Endodermal cell (in vitro differentiated cells): ENCODE measurements at regions not wholly inside any gene's neighbourhood (a gene's known extent, or its start where the extent isn't known, plus 50 kb on each side); places are given as distances from the start of the nearest gene placed in this dataset.

ENCODE experiments used
- DNase-seq: peaks from one replicate; pipeline ENCODE4 v3.0.0-alpha.2; 2017
- H3K27ac ChIP-seq: 2 replicates; pipeline ENCODE4 v1.5.1; 2013; ENCODE audit warnings: mild to moderate bottlenecking, low read depth, low read length, moderate library complexity
- H3K27me3 ChIP-seq: 2 replicates; pipeline ENCODE4 v1.6.1; 2013; ENCODE audit warnings: mild to moderate bottlenecking, low read length, moderate library complexity; ENCODE audit not compliant: insufficient read depth, control insufficient read depth, poor library complexity, severe bottlenecking
- H3K36me3 ChIP-seq: 2 replicates; pipeline ENCODE4 v1.7.0; 2013; ENCODE audit warnings: mild to moderate bottlenecking, low read length, moderate library complexity; ENCODE audit not compliant: control insufficient read depth, insufficient read depth
- H3K4me1 ChIP-seq: one replicate; pipeline ENCODE4 v1.7.0; 2013; ENCODE audit warnings: low read length; ENCODE audit not compliant: control insufficient read depth, insufficient read depth
- H3K4me3 ChIP-seq: 2 replicates; pipeline ENCODE4 v1.5.1; 2013; ENCODE audit warnings: mild to moderate bottlenecking, low read length, moderate library complexity
- H3K9ac ChIP-seq: 2 replicates; pipeline ENCODE4 v1.6.1; 2013; ENCODE audit warnings: mild to moderate bottlenecking, low read length, moderate library complexity; ENCODE audit not compliant: poor library complexity, severe bottlenecking; ENCODE audit errors: extremely low read depth
- H3K9me3 ChIP-seq: 2 replicates; pipeline ENCODE4 v1.6.1; 2013; ENCODE audit warnings: mild to moderate bottlenecking, low read length, moderate library complexity; ENCODE audit not compliant: control insufficient read depth
- H3K27ac Mint-ChIP-seq: 2 replicates; pipeline ENCODE4 v1.8.0; 2020; ENCODE audit warnings: mixed read lengths
- H3K27me3 Mint-ChIP-seq: 2 replicates; pipeline ENCODE4 v1.8.0; 2021; ENCODE audit warnings: mild to moderate bottlenecking, mixed read lengths; ENCODE audit not compliant: insufficient read depth
- H3K36me3 Mint-ChIP-seq: 2 replicates; pipeline ENCODE4 v1.8.0; 2020; ENCODE audit warnings: low read depth, mixed read lengths
- H3K4me1 Mint-ChIP-seq: 2 replicates; pipeline ENCODE4 v1.8.0; 2020; ENCODE audit warnings: mixed read lengths
- H3K4me3 Mint-ChIP-seq: 2 replicates; pipeline ENCODE4 v1.8.0; 2020; ENCODE audit warnings: mild to moderate bottlenecking, moderate library complexity, mixed read lengths
- H3K9me3 Mint-ChIP-seq: 2 replicates; pipeline ENCODE4 v1.8.0; 2020; ENCODE audit warnings: mild to moderate bottlenecking, mixed read lengths
- WGBS, 2 experiments: methylation state at CpG; one replicate each; pipeline versions ENCODE4 v1.1.5 to v1.1.7; 2013; ENCODE audit warnings: missing lambda C conversion rate in 2 of 2, mixed read lengths in 1 of 2; ENCODE audit not compliant: insufficient coverage in 1 of 2, insufficient read length in 1 of 2; 5-methylcytosine and 5-hydroxymethylcytosine counted together
- TF ChIP-seq, protein P1 (sequence below): fragments of 200-600 bp; sonication (generic); conservative IDR thresholded peaks from 2 replicates; pipeline ENCODE4 v1.5.0; 2021; ENCODE audit warnings: antibody characterized with exemption, mild to moderate bottlenecking

- H3K4me1 ChIP-seq: no peaks in the 10 kb centered on the region
- Mint-ChIP-seq H3K27ac (no peak overlapping the region), H3K27me3 (no peaks in the 10 kb centered on the region), H3K36me3 (no peaks in the 10 kb centered on the region), H3K9me3 (no peaks in the 10 kb centered on the region), H3K4me1 (no peaks in the 10 kb centered on the region), H3K4me3 (no peak overlapping the region)
- H3K27me3 ChIP-seq: no peaks in the 10 kb centered on the region
- no peak overlapping the region for H3K4me3 ChIP-seq
- DNase-seq: no peak
- H3K9me3 ChIP-seq: no peaks in the 10 kb centered on the region
- H3K27ac ChIP-seq: no peak overlapping the region
- TF ChIP-seq, protein P1, sequence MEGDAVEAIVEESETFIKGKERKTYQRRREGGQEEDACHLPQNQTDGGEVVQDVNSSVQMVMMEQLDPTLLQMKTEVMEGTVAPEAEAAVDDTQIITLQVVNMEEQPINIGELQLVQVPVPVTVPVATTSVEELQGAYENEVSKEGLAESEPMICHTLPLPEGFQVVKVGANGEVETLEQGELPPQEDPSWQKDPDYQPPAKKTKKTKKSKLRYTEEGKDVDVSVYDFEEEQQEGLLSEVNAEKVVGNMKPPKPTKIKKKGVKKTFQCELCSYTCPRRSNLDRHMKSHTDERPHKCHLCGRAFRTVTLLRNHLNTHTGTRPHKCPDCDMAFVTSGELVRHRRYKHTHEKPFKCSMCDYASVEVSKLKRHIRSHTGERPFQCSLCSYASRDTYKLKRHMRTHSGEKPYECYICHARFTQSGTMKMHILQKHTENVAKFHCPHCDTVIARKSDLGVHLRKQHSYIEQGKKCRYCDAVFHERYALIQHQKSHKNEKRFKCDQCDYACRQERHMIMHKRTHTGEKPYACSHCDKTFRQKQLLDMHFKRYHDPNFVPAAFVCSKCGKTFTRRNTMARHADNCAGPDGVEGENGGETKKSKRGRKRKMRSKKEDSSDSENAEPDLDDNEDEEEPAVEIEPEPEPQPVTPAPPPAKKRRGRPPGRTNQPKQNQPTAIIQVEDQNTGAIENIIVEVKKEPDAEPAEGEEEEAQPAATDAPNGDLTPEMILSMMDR: no peak
- H3K9ac ChIP-seq: no peak overlapping the region
- WGBS, 2 experiments: 92% methylated on average over 5 of the region's 5 CpGs; no CpG with 5 or more reads in 1 of the 2 experiments
- H3K36me3 ChIP-seq: no peaks in the 10 kb centered on the region
Observed at GRCh38 chr12:43214166-43214565, 337.8 kb downstream of the ADAMTS20 start.

- H3K27me3 Mint-ChIP-seq: no peaks in the 10 kb centered on the region
- H3K36me3 Mint-ChIP-seq: no peaks in the 10 kb centered on the region
- no peak overlapping the region for H3K4me3 Mint-ChIP-seq
- Histone ChIP-seq H3K9me3 (no peaks in the 10 kb centered on the region), H3K27ac (no peak overlapping the region), H3K4me1 (no peaks in the 10 kb centered on the region), H3K9ac (no peak overlapping the region), H3K36me3 (no peaks in the 10 kb centered on the region), H3K4me3 (no peak overlapping the region), H3K27me3 (no peaks in the 10 kb centered on the region)
- H3K4me1 Mint-ChIP-seq: no peaks in the 10 kb centered on the region
- H3K27ac Mint-ChIP-seq: no peak overlapping the region
- DNase-seq: no peak
- TF ChIP-seq, protein P1: no peak
- H3K9me3 Mint-ChIP-seq: no peaks in the 10 kb centered on the region
- 100% methylated on average over 1 to 3 of the region's 3 CpGs for WGBS, 2 experiments
Observed at GRCh38 chr12:43213608-43214007, 338.4 kb downstream of the ADAMTS20 start.

DNA sequence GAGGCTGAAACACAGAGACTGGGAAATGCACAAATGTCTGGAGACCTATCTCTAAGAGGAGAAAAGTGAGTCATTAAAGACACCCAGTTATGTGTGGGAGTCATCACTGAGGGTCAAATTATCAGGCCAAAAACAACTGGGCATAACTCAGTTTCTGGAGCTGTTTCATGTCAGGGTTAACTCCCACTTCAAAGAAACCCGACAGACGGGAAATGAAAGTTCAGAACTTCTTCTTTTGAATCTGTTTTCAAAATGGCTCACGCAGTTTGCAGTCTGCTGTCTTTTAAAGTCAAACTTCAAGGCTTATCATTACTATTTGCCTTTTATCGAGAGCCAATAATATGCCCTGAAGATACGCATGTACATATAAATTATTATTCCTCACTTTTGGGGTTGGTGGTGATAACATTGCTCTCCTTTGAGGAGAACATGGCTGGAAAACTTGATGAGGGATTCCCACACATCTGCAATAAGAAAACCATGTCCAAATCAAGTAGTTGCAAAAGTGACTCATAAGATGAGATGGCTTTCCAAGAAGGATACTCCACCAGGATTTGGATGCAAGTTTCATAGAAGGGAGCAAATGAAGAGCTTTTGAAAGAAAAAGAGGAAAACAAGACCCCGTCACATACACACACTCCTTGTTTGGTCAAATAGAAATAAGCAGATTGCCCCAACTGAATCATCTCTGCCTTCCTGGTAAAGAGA lies 341.4 kb downstream of the ADAMTS20 start:
- Mint-ChIP-seq H3K36me3 (no peaks in the 10 kb centered on the region), H3K27ac (no peak overlapping the region), H3K4me3 (no peak overlapping the region), H3K9me3 (no peaks in the 10 kb centered on the region), H3K4me1 (no peaks in the 10 kb centered on the region), H3K27me3 (no peaks in the 10 kb centered on the region)
- H3K27me3 ChIP-seq: no peaks in the 10 kb centered on the region
- H3K9ac ChIP-seq: no peak overlapping the region
- DNase-seq: no peak
- WGBS, 2 experiments: 82 to 91% methylated on average over 3 to 5 of the region's 6 CpGs
- H3K4me3 ChIP-seq: no peak overlapping the region
- no peaks in the 10 kb centered on the region for H3K4me1 ChIP-seq
- no peak overlapping the region for H3K27ac ChIP-seq
- H3K9me3 ChIP-seq: no peaks in the 10 kb centered on the region
- no peaks in the 10 kb centered on the region for H3K36me3 ChIP-seq
- TF ChIP-seq, protein P1: no peak
